GM18909 (cell line): ENCODE measurements at regions not wholly inside any gene's neighbourhood (a gene's known extent, or its start where the extent isn't known, plus 50 kb on each side); places are given as distances from the start of the nearest gene placed in this dataset.
"Not testable (repeated sequence)": the region's sequence is repeated elsewhere in the genome, so short reads cannot be mapped to it uniquely, and the experiment has no call there.

ENCODE experiments used
- ATAC-seq: cut with Tn5 transposase; IDR thresholded peaks from one replicate; pipeline ENCODE4 v1.9.1; 2021; ENCODE audit warnings: mild to moderate bottlenecking; ENCODE audit not compliant: unreplicated experiment, poor library complexity

- no peak for ATAC-seq
Observed at GRCh38 chr14:40762177-40762576, 844.5 kb upstream of the LRFN5 start.

- ATAC-seq, result no peak
Observed at GRCh38 chr14:40760704-40761103, 846.0 kb upstream of the LRFN5 start.

- no peak for ATAC-seq
Observed at GRCh38 chr14:40758076-40758475, 848.6 kb upstream of the LRFN5 start.

- no peak for ATAC-seq
Observed at GRCh38 chr14:40757376-40757950, 849.2 kb upstream of the LRFN5 start.

GRCh38 chr14:40733206-40733605, 873.5 kb upstream of the LRFN5 start:
- no peak for ATAC-seq

GRCh38 chr14:40727107-40727506, 879.6 kb upstream of the LRFN5 start:
- no peak for ATAC-seq

- no peak for ATAC-seq
Observed at GRCh38 chr14:40713387-40713786, 893.3 kb upstream of the LRFN5 start.

- ATAC-seq, result no peak
Observed at GRCh38 chr14:40697231-40697630, 909.4 kb upstream of the LRFN5 start.

- ATAC-seq, result no peak
Observed at GRCh38 chr14:40694023-40694422, 912.7 kb upstream of the LRFN5 start.

GRCh38 chr14:40691066-40691465, 915.6 kb upstream of the LRFN5 start:
- no peak for ATAC-seq

- ATAC-seq, result no peak
Observed at GRCh38 chr14:40685764-40686163, 920.9 kb upstream of the LRFN5 start.

GRCh38 chr14:40684328-40684727, 922.3 kb upstream of the LRFN5 start:
- ATAC-seq, result no peak

GRCh38 chr14:40682131-40682913, 924.4 kb upstream of the LRFN5 start:
- no peak for ATAC-seq

GRCh38 chr14:40679256-40679655, 927.4 kb upstream of the LRFN5 start:
- no peak for ATAC-seq

GRCh38 chr14:40677206-40677605, 929.5 kb upstream of the LRFN5 start:
- ATAC-seq, result not testable (repeated sequence)

GRCh38 chr14:40674502-40674901, 932.2 kb upstream of the LRFN5 start:
- ATAC-seq, result no peak

- no peak for ATAC-seq
Observed at GRCh38 chr14:40656311-40656710, 950.4 kb upstream of the LRFN5 start.

GRCh38 chr14:40652089-40652691, 954.5 kb upstream of the LRFN5 start:
- ATAC-seq, result no peak

- ATAC-seq, result no peak
Observed at GRCh38 chr14:40630471-40630870, 976.2 kb upstream of the LRFN5 start.

- ATAC-seq, result not testable (repeated sequence)
Observed at GRCh38 chr14:40629551-40630137, 977.0 kb upstream of the LRFN5 start.

GRCh38 chr14:40629144-40629543, 977.5 kb upstream of the LRFN5 start:
- ATAC-seq, result no peak
